HG02678 (cell line): ENCODE measurements at regions not wholly inside any gene's neighbourhood (a gene's known extent, or its start where the extent isn't known, plus 50 kb on each side); places are given as distances from the start of the nearest gene placed in this dataset.

Experiments
- ATAC-seq: cut with Tn5 transposase; IDR thresholded peaks from one replicate; pipeline ENCODE4 v1.9.1; 2021; ENCODE audit warnings: mild to moderate bottlenecking, moderate library complexity; ENCODE audit not compliant: unreplicated experiment

DNA sequence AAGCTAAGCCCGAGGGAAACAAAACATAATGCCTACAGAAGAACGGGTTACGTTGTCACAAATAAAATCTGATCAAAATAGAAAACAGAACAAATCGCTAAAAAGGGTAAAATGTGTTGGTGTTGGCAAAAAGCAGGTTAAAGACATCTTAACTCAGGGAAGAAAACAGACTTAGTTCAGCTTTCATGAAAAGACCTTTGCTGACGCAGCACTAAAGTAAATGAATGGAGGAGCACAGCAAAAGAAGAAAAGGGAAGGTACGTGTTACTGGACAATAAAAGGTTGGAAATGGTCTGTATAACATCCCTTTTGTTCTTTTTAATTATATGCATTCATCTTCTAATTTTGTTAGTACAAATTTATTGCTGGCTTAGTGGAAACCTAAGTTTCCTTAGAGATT lies 117.4 kb upstream of the DSEL start:
- ATAC-seq: no peak

GRCh38 chr18:67621906-67622305 lies 105.4 kb upstream of the DSEL start:
- no peak for ATAC-seq

GRCh38 chr18:67621049-67621713 lies 104.7 kb upstream of the DSEL start:
- ATAC-seq: no peak

DNA sequence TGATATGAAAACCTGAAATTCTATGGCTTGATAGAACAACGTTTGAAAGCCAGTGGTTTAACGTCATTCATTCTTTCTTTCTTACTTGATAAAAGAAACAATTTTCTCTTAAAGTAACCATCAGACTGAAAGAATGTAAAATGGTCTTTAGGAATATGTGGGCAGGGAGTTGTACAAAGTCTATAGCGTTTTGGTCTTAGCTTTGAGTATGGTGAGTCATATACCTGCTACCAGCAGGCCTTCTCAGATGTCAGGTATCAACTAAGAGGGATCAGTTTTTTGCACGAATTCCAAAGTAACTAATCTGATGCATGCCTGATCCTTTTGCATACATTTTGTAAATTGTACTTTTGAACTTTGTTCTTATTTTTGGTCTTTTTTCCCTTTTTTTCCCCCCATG lies 101.5 kb upstream of the DSEL start:
- ATAC-seq: no peak

GRCh38 chr18:67615876-67616275 lies 99.4 kb upstream of the DSEL start:
- no peak for ATAC-seq

- ATAC-seq: no peak
These were observed 97.2 kb upstream of the DSEL start for GRCh38 chr18:67613731-67614130.

GRCh38 chr18:67612281-67612680 lies 95.8 kb upstream of the DSEL start:
- ATAC-seq: no peak

DNA sequence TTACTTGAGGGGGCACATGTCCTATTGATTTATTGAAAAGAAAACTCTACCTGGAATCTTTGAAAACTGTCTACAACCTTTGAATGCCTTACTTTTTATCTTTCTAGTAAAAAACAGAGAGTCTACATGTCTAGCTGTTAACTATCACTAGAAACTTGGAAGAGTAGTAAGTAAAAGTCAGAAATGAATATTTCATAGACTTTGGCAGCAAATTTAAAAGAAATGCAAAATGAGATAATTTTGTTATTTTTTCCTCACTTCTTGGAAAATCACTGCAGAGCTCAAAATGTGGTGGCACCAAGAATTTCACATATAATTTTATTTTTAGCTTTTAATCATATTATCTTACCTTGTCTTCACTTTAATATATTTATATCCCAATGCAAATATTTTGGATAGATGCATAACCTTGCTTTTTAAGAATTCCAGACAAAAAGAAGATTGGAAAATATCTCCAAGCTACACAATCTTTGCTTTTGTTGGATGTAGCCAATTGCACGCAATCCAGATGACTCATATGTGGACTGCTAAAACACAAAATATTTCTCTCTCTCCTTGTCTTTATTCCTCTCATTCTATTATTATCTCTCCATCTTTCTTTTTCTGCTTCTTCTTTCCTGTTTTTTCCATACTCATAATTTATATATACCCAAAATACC lies 92.2 kb upstream of the DSEL start:
- no peak for ATAC-seq

DNA sequence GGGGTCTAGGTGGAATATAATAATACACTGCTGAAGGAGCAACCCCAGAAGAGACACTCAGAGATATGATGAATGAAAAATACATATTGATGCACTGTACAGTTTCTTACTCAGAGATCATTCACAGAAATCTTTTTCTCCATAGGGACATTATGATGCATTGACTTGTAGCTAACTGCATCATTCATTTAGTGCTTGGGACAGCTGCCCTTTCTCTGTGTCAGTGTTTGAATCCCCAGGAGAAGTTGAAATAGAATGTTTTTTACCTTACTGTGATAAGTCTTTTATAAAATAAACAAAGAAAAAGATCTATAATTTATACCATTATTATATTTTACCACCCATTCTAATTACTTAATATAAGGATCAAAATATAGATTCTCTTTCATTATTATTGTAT lies 91.7 kb upstream of the DSEL start:
- no peak for ATAC-seq

DNA sequence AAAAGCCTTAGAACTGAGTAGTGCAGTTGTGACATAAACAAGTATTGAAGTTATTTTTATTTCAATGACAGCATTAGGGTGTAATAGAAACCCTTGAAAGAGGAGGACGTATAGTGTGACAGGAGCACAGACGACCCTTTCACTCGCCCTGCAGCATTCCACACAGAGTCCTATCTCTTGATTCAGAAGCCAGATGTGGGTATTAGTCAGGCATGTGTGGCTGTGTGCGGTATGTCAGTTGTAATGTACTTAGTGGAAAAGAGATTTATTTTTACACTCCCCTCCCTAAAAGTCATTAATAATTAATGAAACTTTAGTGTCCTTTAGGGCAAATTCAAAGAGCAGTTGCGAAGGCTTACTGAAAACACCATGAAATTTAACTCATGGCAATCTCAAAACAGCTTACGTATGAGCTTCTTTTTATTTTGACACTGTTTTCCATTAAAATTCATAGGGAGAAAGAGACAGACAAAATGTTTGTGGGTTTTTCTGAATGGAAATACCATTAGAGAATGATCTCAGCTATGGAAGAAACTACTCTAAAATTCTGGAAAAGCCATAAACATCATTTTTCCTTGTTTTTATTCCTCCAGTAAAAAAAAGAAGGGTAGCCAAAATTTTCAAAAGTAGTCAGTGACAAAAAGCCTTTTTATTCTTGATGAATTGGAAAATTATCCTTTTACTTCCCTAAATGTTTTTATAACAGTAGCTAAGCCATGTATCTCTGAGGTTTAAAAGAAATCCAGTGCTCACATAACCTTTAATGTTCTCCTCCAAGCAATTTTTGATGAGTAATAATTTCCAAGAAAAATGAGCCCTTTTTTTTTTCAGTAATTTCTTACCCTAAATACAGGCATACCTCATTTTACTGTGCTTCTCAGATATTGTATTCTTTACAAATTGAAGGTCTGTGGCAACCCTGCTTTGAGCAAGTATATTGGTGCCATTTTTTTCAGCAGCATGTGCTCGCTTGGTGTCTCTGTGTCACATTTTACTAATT lies 84.0 kb upstream of the DSEL start:
- no peak for ATAC-seq

- no peak for ATAC-seq
These were observed 82.8 kb upstream of the DSEL start for GRCh38 chr18:67599277-67599676.

GRCh38 chr18:67597759-67598158 lies 81.2 kb upstream of the DSEL start:
- ATAC-seq: no peak

DNA sequence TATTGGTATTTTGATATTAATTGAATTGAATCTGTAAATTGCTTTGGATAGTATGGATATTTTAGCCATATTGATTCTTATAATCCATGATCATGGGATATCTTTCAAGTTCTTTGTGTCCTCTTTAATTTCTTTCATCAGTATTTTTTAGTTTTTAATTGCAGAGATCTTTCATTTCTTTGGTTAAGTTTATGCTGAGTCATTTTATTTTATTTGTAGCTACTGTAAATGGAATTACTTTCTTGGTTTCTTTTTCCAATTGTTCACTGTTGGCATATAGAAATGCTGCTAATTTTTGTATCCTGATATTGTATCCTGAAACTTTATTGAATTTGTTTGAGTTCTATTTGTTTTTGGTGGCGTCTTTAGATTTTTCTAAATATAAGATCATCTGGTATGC lies 79.5 kb upstream of the DSEL start:
- ATAC-seq: no peak

GRCh38 chr18:67590571-67591141 lies 74.1 kb upstream of the DSEL start:
- no peak for ATAC-seq

GRCh38 chr18:67589325-67589724 lies 72.8 kb upstream of the DSEL start:
- no peak for ATAC-seq

DNA sequence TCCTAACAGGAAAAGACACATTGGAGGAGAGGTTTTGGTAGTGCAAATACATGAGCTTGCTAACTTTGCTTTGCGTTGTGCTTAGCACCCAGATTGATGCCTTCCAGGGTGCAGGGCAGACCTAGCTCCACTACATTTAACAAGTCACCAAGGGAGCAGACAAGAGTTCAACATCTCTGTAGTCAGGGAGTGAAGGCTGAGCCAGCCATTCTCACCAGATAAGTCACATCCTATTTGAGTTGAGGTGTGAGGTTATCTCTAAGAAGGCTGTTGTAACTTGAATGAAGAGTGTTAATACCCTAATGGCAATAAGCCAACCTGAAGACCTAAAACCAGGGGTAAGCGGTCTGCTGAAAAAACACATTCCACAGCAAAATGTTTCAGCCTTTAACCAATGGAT lies 69.6 kb upstream of the DSEL start:
- no peak for ATAC-seq

GRCh38 chr18:67583621-67584020 lies 67.1 kb upstream of the DSEL start:
- ATAC-seq: no peak

- ATAC-seq: no peak
These were observed 66.0 kb upstream of the DSEL start for GRCh38 chr18:67582488-67582887.

DNA sequence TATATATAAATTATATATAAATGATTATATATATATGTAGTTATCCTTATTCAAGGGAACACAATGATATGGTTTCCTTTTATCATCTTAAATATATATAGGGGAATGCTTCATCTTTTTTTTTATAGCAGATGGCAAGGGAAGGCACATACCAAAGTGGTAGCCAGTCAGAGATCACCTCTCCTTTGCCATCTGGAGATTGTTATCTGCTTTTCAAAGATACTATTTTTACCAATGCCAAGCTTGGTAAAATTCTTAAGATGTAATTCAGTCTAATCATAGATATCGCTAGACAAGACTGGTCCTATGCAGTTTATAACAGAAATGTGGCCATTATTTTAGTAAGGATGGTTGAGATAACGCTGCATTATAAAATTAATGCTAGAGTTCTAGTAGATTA lies 64.7 kb upstream of the DSEL start:
- ATAC-seq: no peak

- ATAC-seq: no peak
These were observed 60.9 kb upstream of the DSEL start for GRCh38 chr18:67577386-67577785.

DNA sequence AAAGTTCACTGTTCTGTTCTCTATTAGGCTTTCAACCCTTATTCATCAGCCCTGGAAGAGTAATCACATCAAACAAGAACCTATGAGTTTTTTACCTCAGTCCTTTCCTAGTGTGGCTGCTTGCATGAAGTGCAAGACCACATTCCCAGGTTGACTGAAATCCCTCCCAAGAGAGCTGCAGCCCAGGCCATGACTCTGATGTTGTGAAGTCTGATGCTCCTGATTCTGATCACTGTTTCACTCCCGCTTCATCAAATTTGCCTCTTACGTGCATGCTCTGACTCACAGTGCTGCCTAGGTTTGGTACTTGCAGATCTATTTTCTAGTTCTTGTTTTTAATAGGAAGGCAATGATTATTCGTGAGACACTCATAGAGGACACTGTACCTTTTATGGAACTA lies 58.2 kb upstream of the DSEL start:
- no peak for ATAC-seq
